Keratinocyte (primary cell): ENCODE measurements at regions not wholly inside any gene's neighbourhood (a gene's known extent, or its start where the extent isn't known, plus 50 kb on each side); places are given as distances from the start of the nearest gene placed in this dataset.

ENCODE experiments used
- DNase-seq: peaks from one replicate; pipeline ENCODE4 v3.0.0-alpha.2; 2011; ENCODE audit warnings: low read depth, missing footprints, low spot score
- FAIRE-seq: peaks from 2 replicates; lab custom pipeline; 2011; peaks lifted over from hg19 to GRCh38; lab: Jason Lieb, UNC
- H2AFZ ChIP-seq: 2 replicates; pipeline ENCODE4 v1.6.0; 2012; ENCODE audit warnings: low read length, control low read depth, inconsistent platforms; ENCODE audit not compliant: control insufficient read depth
- H3K27ac ChIP-seq: 2 replicates; pipeline ENCODE4 v1.5.1; 2011; ENCODE audit warnings: low read length; ENCODE audit not compliant: control insufficient read depth, insufficient read depth
- H3K27me3 ChIP-seq: 3 replicates; pipeline ENCODE4 v1.6.0; 2011; ENCODE audit warnings: low read length; ENCODE audit not compliant: control insufficient read depth, insufficient read depth; ENCODE audit errors: extremely low read depth
- H3K36me3 ChIP-seq, 2 experiments: 2 replicates in 1 of 2; 3 replicates in 1 of 2; pipeline ENCODE4 v1.5.1; 2011; ENCODE audit warnings: low read length in 2 of 2, mild to moderate bottlenecking in 1 of 2; ENCODE audit not compliant: control insufficient read depth in 2 of 2, insufficient read depth in 2 of 2; ENCODE audit errors: extremely low read depth in 1 of 2
- H3K4me1 ChIP-seq: 3 replicates; pipeline ENCODE4 v1.5.1; 2011; ENCODE audit warnings: low read length; ENCODE audit not compliant: control insufficient read depth, insufficient read depth; ENCODE audit errors: extremely low read depth
- H3K4me2 ChIP-seq: 3 replicates; pipeline ENCODE4 v1.6.0; 2011; ENCODE audit warnings: low read depth, low read length; ENCODE audit not compliant: control insufficient read depth, insufficient read depth; ENCODE audit errors: extremely low read depth
- H3K4me3 ChIP-seq, 3 experiments: fragments of 200-600 bp in 1 of 3; sonication (generic) in 1 of 3; 2 replicates in 2 of 3; 3 replicates in 1 of 3; pipeline ENCODE4 v1.5.1; 2011 to 2016; ENCODE audit warnings: low read length in 3 of 3, mild to moderate bottlenecking in 3 of 3, control low read depth in 2 of 3, inconsistent platforms in 1 of 3, low read depth in 1 of 3, mixed read lengths in 1 of 3, mixed run types in 1 of 3, moderate library complexity in 1 of 3; ENCODE audit not compliant: control insufficient read depth in 2 of 3, insufficient read depth in 2 of 3; ENCODE audit errors: extremely low read depth in 1 of 3
- H3K79me2 ChIP-seq: 2 replicates; pipeline ENCODE4 v1.6.0; 2012; ENCODE audit warnings: low read length; ENCODE audit not compliant: control insufficient read depth, insufficient read depth
- H3K9ac ChIP-seq: 3 replicates; pipeline ENCODE4 v1.6.0; 2011; ENCODE audit warnings: low read length; ENCODE audit not compliant: control insufficient read depth, insufficient read depth; ENCODE audit errors: extremely low read depth
- H3K9me1 ChIP-seq: 3 replicates; pipeline ENCODE4 v1.6.0; 2011; ENCODE audit warnings: low read length; ENCODE audit not compliant: control insufficient read depth, insufficient read depth; ENCODE audit errors: extremely low read depth
- H3K9me3 ChIP-seq: 2 replicates; pipeline ENCODE4 v1.5.1; 2012; ENCODE audit warnings: low read depth, low read length; ENCODE audit not compliant: control insufficient read depth
- H4K20me1 ChIP-seq: 3 replicates; pipeline ENCODE4 v1.6.0; 2011; ENCODE audit warnings: low read length; ENCODE audit not compliant: control insufficient read depth, insufficient read depth; ENCODE audit errors: extremely low read depth
- EZH2 ChIP-seq: IDR thresholded peaks from one replicate; pipeline ENCODE4 v1.6.1; 2012; ENCODE audit warnings: inconsistent platforms, mild to moderate bottlenecking, low read length, moderate library complexity
- dilution Hi-C: fragments of 300-500 bp; cut with MboI; formaldehyde crosslinking; loops from one replicate; pipeline ENCODE4 v1.7.0; 2020; ENCODE audit warnings: low sequenced_read_pairs; ENCODE audit not compliant: extremely low pct_ligation_motif_present
- small RNA-seq, 3 experiments: library from RNA; depleted of rRNA; stranded (forward); fragments of <200 nt; gene quantifications; one replicate each; pipeline ENCODE3, GENCODE V24; 2012; ENCODE audit warnings: low read depth in 3 of 3, low replicate concordance in 1 of 3; ENCODE audit not compliant: insufficient read length in 3 of 3
- TF ChIP-seq, protein P1 (sequence below), 3 experiments: IDR thresholded peaks in 1 of 3; conservative IDR thresholded peaks in 1 of 3; optimal IDR thresholded peaks in 1 of 3; 2 replicates in 2 of 3; 3 replicates in 1 of 3; pipeline versions ENCODE3 to v1.5.1; 2011; ENCODE audit warnings: low read length in 3 of 3, mild to moderate bottlenecking in 3 of 3, moderate library complexity in 2 of 3, control low read depth in 1 of 3, inconsistent platforms in 1 of 3; ENCODE audit not compliant: insufficient read depth in 2 of 3; ENCODE audit errors: extremely low read depth in 1 of 3

DNA sequence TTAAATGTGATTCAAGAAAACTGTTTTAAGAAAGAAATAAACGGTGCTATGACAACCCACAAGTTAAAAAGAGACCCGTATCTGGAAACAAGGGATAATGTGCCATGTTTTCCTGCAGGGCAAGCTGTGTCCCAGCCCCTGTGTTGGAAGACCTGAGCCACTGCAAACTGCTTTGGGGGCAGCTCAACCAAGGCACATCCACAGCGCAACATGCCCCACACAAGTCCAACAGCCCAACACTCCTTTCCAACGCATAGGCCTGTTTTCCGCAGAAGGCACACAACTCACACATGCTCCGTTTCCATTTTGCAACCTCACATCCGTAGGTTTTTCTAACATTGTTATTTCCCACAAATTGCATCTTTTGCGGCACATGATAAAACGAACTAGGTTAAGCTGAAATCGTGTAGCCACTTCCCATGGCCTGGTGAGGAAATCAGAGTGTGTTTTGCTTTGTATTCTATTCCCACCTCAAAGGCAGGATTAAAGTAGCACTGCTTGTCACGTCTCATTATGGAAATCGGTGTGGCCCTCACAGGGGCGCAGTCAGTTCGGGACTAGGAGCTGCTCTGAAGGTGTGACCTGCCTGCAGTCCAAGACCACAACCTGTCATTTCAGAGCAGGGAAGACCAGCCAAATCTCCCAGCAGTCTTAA is 50.5 kb upstream of the ZNF516 start:
- Histone ChIP-seq H3K9ac (no peak overlapping the region), H3K4me3 (no peak overlapping the region), H3K9me1 (no peaks in the 10 kb centered on the region), H3K4me1 (no peaks in the 10 kb centered on the region), H4K20me1 (no peaks in the 10 kb centered on the region), H3K27me3 (no peaks in the 10 kb centered on the region), H3K4me2 (no peak overlapping the region), H2AFZ (no peak overlapping the region), H3K9me3 (no peaks in the 10 kb centered on the region), H3K27ac (no peak overlapping the region), H3K36me3 (no peaks in the 10 kb centered on the region), H3K79me2 (no peaks in the 10 kb centered on the region)
- no peak for FAIRE-seq
- dilution Hi-C loops: no loop called here
- TF ChIP-seq EZH2: no peak
- TF ChIP-seq, protein P1, sequence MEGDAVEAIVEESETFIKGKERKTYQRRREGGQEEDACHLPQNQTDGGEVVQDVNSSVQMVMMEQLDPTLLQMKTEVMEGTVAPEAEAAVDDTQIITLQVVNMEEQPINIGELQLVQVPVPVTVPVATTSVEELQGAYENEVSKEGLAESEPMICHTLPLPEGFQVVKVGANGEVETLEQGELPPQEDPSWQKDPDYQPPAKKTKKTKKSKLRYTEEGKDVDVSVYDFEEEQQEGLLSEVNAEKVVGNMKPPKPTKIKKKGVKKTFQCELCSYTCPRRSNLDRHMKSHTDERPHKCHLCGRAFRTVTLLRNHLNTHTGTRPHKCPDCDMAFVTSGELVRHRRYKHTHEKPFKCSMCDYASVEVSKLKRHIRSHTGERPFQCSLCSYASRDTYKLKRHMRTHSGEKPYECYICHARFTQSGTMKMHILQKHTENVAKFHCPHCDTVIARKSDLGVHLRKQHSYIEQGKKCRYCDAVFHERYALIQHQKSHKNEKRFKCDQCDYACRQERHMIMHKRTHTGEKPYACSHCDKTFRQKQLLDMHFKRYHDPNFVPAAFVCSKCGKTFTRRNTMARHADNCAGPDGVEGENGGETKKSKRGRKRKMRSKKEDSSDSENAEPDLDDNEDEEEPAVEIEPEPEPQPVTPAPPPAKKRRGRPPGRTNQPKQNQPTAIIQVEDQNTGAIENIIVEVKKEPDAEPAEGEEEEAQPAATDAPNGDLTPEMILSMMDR (optimal IDR thresholded peaks at IDR 0.05 in 1 of 3, IDR thresholded peaks at IDR 0.05 in 1 of 3, conservative IDR thresholded peaks at IDR 0.05 in 1 of 3; ENCODE audit: extremely low read depth in 1 of 3, insufficient read depth in 2 of 3, low read length in 3 of 3): no peak
- DNase-seq: no peak

DNA sequence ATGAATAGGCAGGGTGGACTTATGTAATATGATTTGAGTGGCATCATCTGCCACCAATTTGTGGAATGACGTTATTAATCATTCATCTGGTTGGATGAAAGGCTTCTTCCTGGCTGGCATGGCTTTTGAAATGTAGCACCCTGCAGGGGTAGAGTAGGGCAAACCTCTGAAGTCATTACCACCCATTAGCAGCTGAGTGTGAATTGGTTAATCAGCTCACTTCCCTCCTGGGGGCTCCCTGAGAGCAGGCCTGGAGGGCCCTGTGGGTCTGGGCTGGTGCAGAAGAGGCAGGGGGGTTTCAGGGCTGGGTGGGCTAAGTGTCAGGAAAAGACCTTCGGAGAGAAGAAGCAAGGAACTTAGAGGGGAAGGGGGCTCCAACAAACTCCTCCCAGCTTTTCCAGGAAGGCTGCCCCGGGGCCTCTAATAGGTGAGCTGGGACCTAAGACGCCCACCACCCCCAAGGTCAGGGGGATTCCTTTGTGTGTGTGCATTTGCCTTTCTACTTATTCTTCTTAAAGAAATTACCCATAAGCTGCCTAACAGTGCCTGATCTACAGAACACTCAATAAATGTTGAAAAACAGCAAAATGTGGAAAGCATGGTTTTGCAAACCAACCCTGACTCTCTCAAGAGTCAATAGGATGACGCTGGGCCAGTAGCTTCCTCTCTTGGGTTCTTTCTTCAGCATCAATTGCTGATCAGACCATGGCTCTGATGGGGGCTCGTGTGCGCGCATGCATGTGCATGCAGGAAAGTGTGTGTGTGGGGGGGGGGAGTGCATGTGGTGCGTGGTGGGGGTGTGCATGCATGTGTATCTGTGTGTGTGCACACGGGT is 49.7 kb upstream of the ZNF516 start:
- dilution Hi-C loops: no loop called here

More for the DNA sequence above, 49.7 kb upstream of the ZNF516 start:
- H3K9me3 ChIP-seq: no peaks in the 10 kb centered on the region
- no peak for FAIRE-seq
- H3K9ac ChIP-seq: no peak overlapping the region
- H3K27ac ChIP-seq: no peak overlapping the region
- no peak overlapping the region for H3K4me2 ChIP-seq
- DNase-seq: no peak
- H2AFZ ChIP-seq: no peak overlapping the region
- H3K36me3 ChIP-seq: no peaks in the 10 kb centered on the region
- H3K4me1 ChIP-seq: no peaks in the 10 kb centered on the region
- no peaks in the 10 kb centered on the region for H3K27me3 ChIP-seq
- no peak for TF ChIP-seq EZH2
- TF ChIP-seq, protein P1 (optimal IDR thresholded peaks at IDR 0.05 in 1 of 3, IDR thresholded peaks at IDR 0.05 in 1 of 3, conservative IDR thresholded peaks at IDR 0.05 in 1 of 3; ENCODE audit: extremely low read depth in 1 of 3, insufficient read depth in 2 of 3, low read length in 3 of 3): no peak
- no peaks in the 10 kb centered on the region for H4K20me1 ChIP-seq
- H3K79me2 ChIP-seq: no peaks in the 10 kb centered on the region
- no peak overlapping the region for H3K4me3 ChIP-seq
- no peaks in the 10 kb centered on the region for H3K9me1 ChIP-seq

Small RNAs in the stretch of these regions (small RNA-seq; reads per million reads assigned to genes)
- 0 reads per million in 3 experiments for gene AC139085.1
